GM10266 (cell line): ENCODE measurements at regions not wholly inside any gene's neighbourhood (a gene's known extent, or its start where the extent isn't known, plus 50 kb on each side); places are given as distances from the start of the nearest gene placed in this dataset.

ENCODE experiments used
- DNase-seq: peaks from one replicate; pipeline ENCODE4 v3.0.0; 2012; ENCODE audit errors: extremely low spot score
- CTCF ChIP-seq: IDR thresholded peaks from 2 replicates; pipeline ENCODE4 v1.5.1; 2012; ENCODE audit warnings: mild to moderate bottlenecking, low read depth; ENCODE audit not compliant: control insufficient read depth, insufficient read depth; ENCODE audit errors: missing control alignments

DNA sequence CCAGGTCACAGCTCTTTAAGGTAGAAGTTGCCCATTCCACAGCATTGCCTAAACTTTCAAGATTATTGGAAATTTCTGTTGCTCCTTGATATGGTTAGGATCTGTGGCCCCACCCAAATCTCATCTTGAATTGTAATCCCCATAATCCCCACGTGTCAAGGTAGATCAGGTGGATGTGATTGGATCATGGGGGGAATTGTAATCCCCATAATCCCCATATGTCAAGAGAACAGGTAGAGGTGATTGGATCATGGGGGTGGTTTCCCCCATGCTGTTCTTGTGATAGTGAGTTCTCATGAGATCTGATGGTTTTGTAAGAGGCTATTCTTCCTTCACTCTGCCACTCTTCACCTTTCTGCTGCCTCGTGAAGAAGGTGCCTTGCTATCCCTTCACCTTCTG, 327.4 kb upstream of the MAP3K7 start:
- no peak for TF ChIP-seq CTCF
- no peak for DNase-seq

DNA sequence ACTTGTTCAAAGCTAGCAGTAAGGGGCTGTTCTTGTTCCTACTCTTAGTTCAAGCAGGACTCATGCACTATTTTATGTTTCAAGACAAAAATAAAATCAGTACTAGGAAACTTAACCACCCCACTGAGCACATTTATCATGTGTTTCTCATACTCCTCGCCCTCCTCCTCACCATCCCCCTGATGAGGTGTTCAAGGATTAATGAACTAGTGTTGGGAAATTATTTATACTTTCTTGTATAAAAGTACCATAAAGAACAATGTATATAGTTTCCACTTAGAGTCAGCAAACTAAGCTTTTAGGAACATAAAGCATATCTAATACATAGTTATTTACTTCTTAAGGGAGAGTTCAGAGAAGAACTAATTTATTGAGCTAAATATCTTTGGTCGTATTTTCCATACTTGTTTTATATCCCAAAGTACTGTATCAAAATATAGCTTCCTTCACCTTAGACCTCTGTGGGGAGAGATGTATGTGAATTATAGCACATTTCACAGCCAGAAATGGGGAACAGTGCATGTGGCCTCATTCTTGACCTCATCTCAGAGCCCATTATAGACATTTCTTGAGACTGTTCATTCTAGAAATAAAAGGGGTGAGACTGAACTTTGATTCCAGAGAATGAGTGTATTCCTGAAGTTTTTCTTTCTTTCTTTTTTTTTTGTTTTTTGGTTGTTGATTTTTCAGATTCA, 326.5 kb upstream of the MAP3K7 start:
- no peak for TF ChIP-seq CTCF
- no peak for DNase-seq

GRCh38 chr6:90911642-90912041, 324.8 kb upstream of the MAP3K7 start:
- TF ChIP-seq CTCF, result no peak
- no peak for DNase-seq

GRCh38 chr6:90910893-90911292, 324.0 kb upstream of the MAP3K7 start:
- no peak for TF ChIP-seq CTCF
- DNase-seq, result no peak

- DNase-seq, result no peak
- TF ChIP-seq CTCF, result no peak
These were observed 321.2 kb upstream of the MAP3K7 start for GRCh38 chr6:90907931-90908655.

- TF ChIP-seq CTCF, result no peak
- DNase-seq, result no peak
These were observed 318.5 kb upstream of the MAP3K7 start for GRCh38 chr6:90905351-90905750.

DNA sequence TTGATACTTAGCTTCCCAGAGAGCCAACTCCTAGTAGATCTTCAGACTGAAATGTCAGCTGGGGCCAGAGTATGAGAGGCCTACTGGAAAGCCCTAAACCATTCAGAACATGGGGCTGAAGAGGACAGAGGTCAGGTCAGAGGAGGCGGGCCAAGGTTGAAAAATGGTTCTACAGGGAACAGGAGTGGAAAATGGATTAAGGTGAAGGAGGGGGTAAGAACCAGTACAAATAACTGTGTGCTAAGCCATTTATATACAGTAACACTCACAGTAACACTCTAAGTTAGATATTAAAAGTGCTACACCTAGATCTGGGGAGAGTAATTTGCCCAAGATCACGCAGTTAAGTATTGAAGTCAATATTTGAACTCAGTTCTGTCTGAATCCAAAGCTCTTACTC, 313.2 kb upstream of the MAP3K7 start:
- no peak for DNase-seq
- no peak for TF ChIP-seq CTCF
